ENCODE measurements at regions not wholly inside any gene's neighbourhood (a gene's known extent, or its start where the extent isn't known, plus 50 kb on each side); places are given as distances from the start of the nearest gene placed in this dataset.

DNA sequence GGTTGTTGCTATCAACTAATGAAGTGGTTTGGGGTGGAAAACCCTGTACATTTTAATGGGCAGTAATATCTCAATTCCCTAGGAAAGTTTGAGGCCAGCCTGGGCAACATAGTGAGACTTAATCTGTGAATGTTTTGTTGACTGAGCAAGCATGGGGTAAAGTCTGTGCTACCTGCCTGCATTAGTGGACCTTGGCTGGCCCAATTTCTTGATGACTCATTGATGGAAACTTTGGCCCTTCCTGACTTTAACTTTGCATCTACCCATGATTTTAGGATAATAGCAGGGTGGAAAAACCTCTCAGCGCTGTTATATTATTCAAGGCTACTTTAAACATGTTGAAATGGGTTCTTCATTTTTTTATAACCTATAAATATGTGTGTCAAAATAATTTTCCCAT lies 389.4 kb upstream of the RORB start:
- TF ChIP-seq EZH2 (IDR thresholded peaks at IDR 0.05; ENCODE audit: borderline replicate concordance, low read length) = no peak
- TF ChIP-seq, protein P1, sequence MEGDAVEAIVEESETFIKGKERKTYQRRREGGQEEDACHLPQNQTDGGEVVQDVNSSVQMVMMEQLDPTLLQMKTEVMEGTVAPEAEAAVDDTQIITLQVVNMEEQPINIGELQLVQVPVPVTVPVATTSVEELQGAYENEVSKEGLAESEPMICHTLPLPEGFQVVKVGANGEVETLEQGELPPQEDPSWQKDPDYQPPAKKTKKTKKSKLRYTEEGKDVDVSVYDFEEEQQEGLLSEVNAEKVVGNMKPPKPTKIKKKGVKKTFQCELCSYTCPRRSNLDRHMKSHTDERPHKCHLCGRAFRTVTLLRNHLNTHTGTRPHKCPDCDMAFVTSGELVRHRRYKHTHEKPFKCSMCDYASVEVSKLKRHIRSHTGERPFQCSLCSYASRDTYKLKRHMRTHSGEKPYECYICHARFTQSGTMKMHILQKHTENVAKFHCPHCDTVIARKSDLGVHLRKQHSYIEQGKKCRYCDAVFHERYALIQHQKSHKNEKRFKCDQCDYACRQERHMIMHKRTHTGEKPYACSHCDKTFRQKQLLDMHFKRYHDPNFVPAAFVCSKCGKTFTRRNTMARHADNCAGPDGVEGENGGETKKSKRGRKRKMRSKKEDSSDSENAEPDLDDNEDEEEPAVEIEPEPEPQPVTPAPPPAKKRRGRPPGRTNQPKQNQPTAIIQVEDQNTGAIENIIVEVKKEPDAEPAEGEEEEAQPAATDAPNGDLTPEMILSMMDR (IDR thresholded peaks at IDR 0.05; ENCODE audit: low read length) = no peak
- H3K4me1 ChIP-seq (ENCODE audit: insufficient read depth, low read length, severe bottlenecking) = no peaks in the 10 kb centered on the region
- no peaks in the 10 kb centered on the region for H3K9me3 ChIP-seq (ENCODE audit: low read length)
- no peak overlapping the region for H3K9ac ChIP-seq (ENCODE audit: low read length)
- H3K79me2 ChIP-seq (ENCODE audit: insufficient read depth, low read length) = no peaks in the 10 kb centered on the region
- H3K27ac ChIP-seq (ENCODE audit: low read depth, low read length, poor library complexity, severe bottlenecking) = no peak overlapping the region
- H3K36me3 ChIP-seq (ENCODE audit: insufficient read depth, low read length) = no peaks in the 10 kb centered on the region
- no peak overlapping the region for H2AFZ ChIP-seq (ENCODE audit: low read length)
- no peaks in the 10 kb centered on the region for H3K9me2 ChIP-seq (ENCODE audit: low read depth, low read length)
- no peak overlapping the region for H3K4me2 ChIP-seq (ENCODE audit: low read length)
- no peak overlapping the region for H3K4me3 ChIP-seq (ENCODE audit: low read depth, low read length, poor library complexity, severe bottlenecking)
- no peaks in the 10 kb centered on the region for H3K27me3 ChIP-seq (ENCODE audit: insufficient read depth, low read length)
- H3F3A ChIP-seq (ENCODE audit: insufficient read depth, low read length) = no peaks in the 10 kb centered on the region; the same call in 1 of the 2 replicates
- H4K20me1 ChIP-seq (ENCODE audit: insufficient read depth, low read length) = no peaks in the 10 kb centered on the region

DNA sequence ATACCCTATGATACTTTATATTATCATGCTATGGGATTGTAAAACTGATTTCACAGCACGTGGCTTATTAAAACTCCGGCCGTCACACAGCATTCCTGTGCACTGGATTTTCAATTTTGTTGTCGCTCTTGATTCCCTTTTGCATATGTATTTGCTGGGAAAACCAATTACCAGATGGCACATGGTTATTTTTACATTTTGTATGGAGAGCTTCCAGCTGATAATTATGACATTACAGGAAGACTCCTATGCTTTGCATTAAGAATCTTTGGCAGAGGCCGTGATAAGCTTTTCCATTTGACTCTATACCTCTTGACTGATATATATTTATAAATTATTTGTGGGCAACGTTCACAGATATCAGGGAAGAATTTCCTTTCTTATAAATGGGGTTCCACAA lies 381.2 kb upstream of the RORB start:
- H3K4me2 ChIP-seq (ENCODE audit: low read length) = no peak overlapping the region
- H2AFZ ChIP-seq (ENCODE audit: low read length) = no peak overlapping the region
- no peak overlapping the region for H3K4me3 ChIP-seq (ENCODE audit: low read depth, low read length, poor library complexity, severe bottlenecking)

DNA sequence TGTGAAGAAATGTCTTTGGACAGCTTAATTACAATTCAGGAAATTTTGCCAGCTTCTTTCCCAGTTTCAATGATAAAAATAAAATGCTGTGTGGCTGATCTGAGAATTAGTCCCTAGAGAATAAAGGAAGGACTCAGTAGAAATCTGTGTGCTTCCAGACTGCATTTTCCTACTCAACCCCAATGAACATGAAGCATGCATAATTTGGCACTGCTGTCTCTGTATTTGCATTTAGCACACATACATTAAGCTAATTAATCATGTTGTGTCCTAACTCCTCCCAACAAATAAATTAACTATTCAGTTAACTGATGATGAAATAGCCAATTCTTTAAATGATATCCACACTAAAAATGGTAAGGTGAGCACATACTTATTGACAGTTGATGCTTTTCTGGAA lies 380.0 kb upstream of the RORB start:
- Histone ChIP-seq H2AFZ (ENCODE audit: low read length) (no peak overlapping the region), H3K36me3 (ENCODE audit: insufficient read depth, low read length) (no peaks in the 10 kb centered on the region), H3K4me2 (ENCODE audit: low read length) (no peak overlapping the region), H3K9ac (ENCODE audit: low read length) (no peak overlapping the region), H3K9me2 (ENCODE audit: low read depth, low read length) (no peaks in the 10 kb centered on the region), H3K4me3 (ENCODE audit: low read depth, low read length, poor library complexity, severe bottlenecking) (no peak overlapping the region), H4K20me1 (ENCODE audit: insufficient read depth, low read length) (no peaks in the 10 kb centered on the region), H3K27me3 (ENCODE audit: insufficient read depth, low read length) (no peaks in the 10 kb centered on the region), H3K9me3 (ENCODE audit: low read length) (no peaks in the 10 kb centered on the region), H3F3A (ENCODE audit: insufficient read depth, low read length) (no peaks in the 10 kb centered on the region), H3K4me1 (ENCODE audit: insufficient read depth, low read length, severe bottlenecking) (no peaks in the 10 kb centered on the region), H3K27ac (ENCODE audit: low read depth, low read length, poor library complexity, severe bottlenecking) (no peak overlapping the region), H3K79me2 (ENCODE audit: insufficient read depth, low read length) (no peaks in the 10 kb centered on the region)
- no peak for TF ChIP-seq EZH2 (IDR thresholded peaks at IDR 0.05; ENCODE audit: borderline replicate concordance, low read length)
- TF ChIP-seq, protein P1 (IDR thresholded peaks at IDR 0.05; ENCODE audit: low read length) = no peak

More for the DNA sequence above, 381.2 kb upstream of the RORB start:
- H3K79me2 ChIP-seq (ENCODE audit: insufficient read depth, low read length) = no peaks in the 10 kb centered on the region
- no peaks in the 10 kb centered on the region for H3K27me3 ChIP-seq (ENCODE audit: insufficient read depth, low read length)
- TF ChIP-seq EZH2 (IDR thresholded peaks at IDR 0.05; ENCODE audit: borderline replicate concordance, low read length) = no peak
- TF ChIP-seq, protein P1 (IDR thresholded peaks at IDR 0.05; ENCODE audit: low read length) = no peak
- no peaks in the 10 kb centered on the region for H3K9me3 ChIP-seq (ENCODE audit: low read length)
- no peaks in the 10 kb centered on the region for H3F3A ChIP-seq (ENCODE audit: insufficient read depth, low read length)
- H3K9ac ChIP-seq (ENCODE audit: low read length) = no peak overlapping the region
- H3K9me2 ChIP-seq (ENCODE audit: low read depth, low read length) = no peaks in the 10 kb centered on the region
- H4K20me1 ChIP-seq (ENCODE audit: insufficient read depth, low read length) = no peaks in the 10 kb centered on the region
- no peaks in the 10 kb centered on the region for H3K36me3 ChIP-seq (ENCODE audit: insufficient read depth, low read length)
- H3K27ac ChIP-seq (ENCODE audit: low read depth, low read length, poor library complexity, severe bottlenecking) = no peak overlapping the region
- H3K4me1 ChIP-seq (ENCODE audit: insufficient read depth, low read length, severe bottlenecking) = no peaks in the 10 kb centered on the region
